MM.1S (cell line): ENCODE measurements at regions not wholly inside any gene's neighbourhood (a gene's known extent, or its start where the extent isn't known, plus 50 kb on each side); places are given as distances from the start of the nearest gene placed in this dataset.

ENCODE experiments used
- DNase-seq: peaks from one replicate; pipeline ENCODE4 v3.0.0-alpha.2; 2015
- H2AFZ ChIP-seq: fragments of 300-600 bp; sonication (generic); 2 replicates; pipeline ENCODE4 v1.6.0; 2016; ENCODE audit warnings: antibody characterized with exemption, low read length
- H3F3A ChIP-seq: fragments of 300-600 bp; sonication (generic); 2 replicates; pipeline ENCODE4 v1.6.1; 2016; ENCODE audit warnings: mild to moderate bottlenecking, antibody characterized with exemption, low read length, moderate library complexity, mixed read lengths; ENCODE audit not compliant: insufficient read depth
- H3K27ac ChIP-seq: fragments of 300-600 bp; sonication (generic); 2 replicates; pipeline ENCODE4 v1.5.1; 2016; ENCODE audit warnings: mild to moderate bottlenecking, low read length
- H3K27me3 ChIP-seq: fragments of 300-600 bp; sonication (generic); replicated peaks from 2 replicates; pipeline ENCODE4 v1.6.0; 2016; ENCODE audit warnings: low read length; ENCODE audit not compliant: insufficient read depth
- H3K36me3 ChIP-seq: fragments of 300-600 bp; sonication (generic); replicated peaks from 2 replicates; pipeline ENCODE4 v1.6.1; 2016; ENCODE audit warnings: mild to moderate bottlenecking, low read length, mixed read lengths; ENCODE audit not compliant: insufficient read depth
- H3K4me1 ChIP-seq: fragments of 300-600 bp; sonication (generic); 2 replicates; pipeline ENCODE4 v1.6.1; 2016; ENCODE audit warnings: low read length, mixed read lengths
- H3K4me2 ChIP-seq: fragments of 300-600 bp; sonication (generic); 2 replicates; pipeline ENCODE4 v1.6.0; 2016; ENCODE audit warnings: low read depth, low read length
- H3K4me3 ChIP-seq: fragments of 300-600 bp; sonication (generic); 2 replicates; pipeline ENCODE4 v1.5.1; 2016; ENCODE audit warnings: low read length, mixed read lengths
- H3K79me2 ChIP-seq: fragments of 300-600 bp; sonication (generic); 2 replicates; pipeline ENCODE4 v1.6.1; 2016; ENCODE audit warnings: mixed run types, low read length, mixed read lengths
- H3K9ac ChIP-seq: fragments of 300-600 bp; sonication (generic); 2 replicates; pipeline ENCODE4 v1.6.1; 2016; ENCODE audit warnings: low read length, mixed read lengths
- H3K9me2 ChIP-seq: fragments of 300-600 bp; sonication (generic); replicated peaks from 2 replicates; pipeline ENCODE4 v1.6.1; 2016; ENCODE audit warnings: mild to moderate bottlenecking, low read length, mixed read lengths; ENCODE audit not compliant: insufficient read depth
- H3K9me3 ChIP-seq: fragments of 300-600 bp; sonication (generic); replicated peaks from 2 replicates; pipeline ENCODE4 v1.6.1; 2016; ENCODE audit warnings: mild to moderate bottlenecking, low read length, mixed read lengths; ENCODE audit not compliant: insufficient read depth
- H4K20me1 ChIP-seq: fragments of 300-600 bp; sonication (generic); 2 replicates; pipeline ENCODE4 v1.6.1; 2016; ENCODE audit warnings: mild to moderate bottlenecking, low read length, moderate library complexity, mixed read lengths; ENCODE audit not compliant: insufficient read depth
- CTCF ChIP-seq: fragments of 300-600 bp; sonication (generic); IDR thresholded peaks from 2 replicates; pipeline ENCODE4 v1.5.1; 2016; ENCODE audit warnings: antibody characterized with exemption, low read length, mixed read lengths
- EZH2 ChIP-seq: fragments of 300-600 bp; sonication (generic); optimal IDR thresholded peaks from 2 replicates; pipeline ENCODE3; 2017; ENCODE audit warnings: low read depth, mild to moderate bottlenecking, antibody characterized with exemption, low read length, mixed read lengths
- EZH2phosphoT487 ChIP-seq: fragments of 300-600 bp; sonication (generic); IDR thresholded peaks from 2 replicates; pipeline ENCODE4 v1.6.1; 2018; ENCODE audit warnings: antibody characterized with exemption, low read length

DNA sequence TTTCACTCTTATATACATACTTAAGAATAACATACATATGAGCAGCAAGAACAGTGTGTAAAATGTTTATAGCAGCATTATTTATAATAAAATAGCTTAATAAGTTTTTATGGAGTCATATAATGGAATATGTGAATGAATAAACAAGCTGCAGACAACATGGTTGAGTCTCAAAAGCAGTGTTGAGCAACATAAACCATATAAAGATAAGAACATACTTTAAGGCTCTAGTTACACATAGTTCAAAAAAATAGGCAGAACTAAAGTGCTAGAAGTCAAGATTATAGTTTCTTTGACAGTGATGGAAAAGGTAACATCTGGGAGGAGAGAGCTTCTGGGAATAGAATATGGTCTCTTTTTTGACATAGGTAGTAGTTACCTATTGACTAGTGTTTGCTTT lies 53.7 kb upstream of the ADAMTS19 start:
- TF ChIP-seq EZH2phosphoT487 (no peak), CTCF (no peak), EZH2 (no peak)
- no peaks in the 10 kb centered on the region for H3K27me3 ChIP-seq
- no peaks in the 10 kb centered on the region for H3K9me2 ChIP-seq
- no peak overlapping the region for H3K4me2 ChIP-seq
- H3K9me3 ChIP-seq = no peaks in the 10 kb centered on the region
- H3K36me3 ChIP-seq = no peaks in the 10 kb centered on the region
- no peak overlapping the region for H3K4me3 ChIP-seq
- H3K27ac ChIP-seq = no peak overlapping the region
- H3K9ac ChIP-seq = no peak overlapping the region
- no peak overlapping the region for H2AFZ ChIP-seq
- H3F3A ChIP-seq = no peaks in the 10 kb centered on the region
- no peaks in the 10 kb centered on the region for H3K4me1 ChIP-seq
- no peak for DNase-seq
- H4K20me1 ChIP-seq = no peaks in the 10 kb centered on the region
- H3K79me2 ChIP-seq = no peaks in the 10 kb centered on the region
